ENCODE measurements at regions not wholly inside any gene's neighbourhood (a gene's known extent, or its start where the extent isn't known, plus 50 kb on each side); places are given as distances from the start of the nearest gene placed in this dataset.

- FAIRE-seq (no peak), DNase-seq (ENCODE audit: low read depth, low spot score) (no peak)
- TF ChIP-seq CTCF (IDR thresholded peaks at IDR 0.05; ENCODE audit: extremely low read depth in 1 of 2, insufficient read depth in 1 of 2, low read depth in 1 of 2, low read length in 2 of 2) (no peak), POLR2A (IDR thresholded peaks at IDR 0.05; ENCODE audit: low read depth, low read length) (no peak), MYC (IDR thresholded peaks at IDR 0.05; ENCODE audit: low read depth, low read length) (no peak), POLR2AphosphoS5 (IDR thresholded peaks at IDR 0.05; ENCODE audit: insufficient read depth, low read depth, low read length) (no peak), EZH2 (IDR thresholded peaks at IDR 0.05; ENCODE audit: borderline replicate concordance, low read depth, low read length, severe bottlenecking) (no peak), JUN (IDR thresholded peaks at IDR 0.05; ENCODE audit: borderline replicate concordance, insufficient read depth, insufficient read length, low read depth) (no peak), GATA2 (IDR thresholded peaks at IDR 0.05; ENCODE audit: insufficient read depth, insufficient read length, low read depth, low read length) (no peak), FOS (IDR thresholded peaks at IDR 0.05; ENCODE audit: borderline replicate concordance, insufficient read depth, low read length) (no peak), MAX (IDR thresholded peaks at IDR 0.05; ENCODE audit: insufficient read depth, insufficient read length) (no peak)
- no peak overlapping the region for H3K4me3 ChIP-seq (replicated peaks in 1 of 3; ENCODE audit: insufficient read depth in 1 of 3, low read depth in 1 of 3, low read length in 3 of 3)
- H3K79me2 ChIP-seq (ENCODE audit: control insufficient read depth, insufficient read depth, low read length): no peaks in the 10 kb centered on the region
- BruUV-seq (replicated peaks): no TSS peak
- dilution Hi-C loops (cut with MboI; ENCODE audit: extremely low pct_ligation_motif_present, low sequenced_read_pairs) (no loop called here), intact Hi-C loops (cut with micrococcal nuclease) (no loop called here)
- H3K9ac ChIP-seq (replicated peaks; ENCODE audit: extremely low read depth, insufficient read depth, low read length): no peak overlapping the region
- ChIA-PET CTCF (no interaction called here), POLR2A (no interaction called here)
- H3K27me3 ChIP-seq (ENCODE audit: control insufficient read depth in 2 of 2, insufficient read depth in 2 of 2, low read length in 2 of 2): no peaks in the 10 kb centered on the region
- no peaks in the 10 kb centered on the region for H4K20me1 ChIP-seq (replicated peaks; ENCODE audit: control insufficient read depth, extremely low read depth, insufficient read depth, low read length)
- no peak overlapping the region for H3K4me2 ChIP-seq (ENCODE audit: insufficient read depth, low read length)
- H3K9me1 ChIP-seq (replicated peaks; ENCODE audit: control insufficient read depth, extremely low read depth, insufficient read depth, low read length): no peaks in the 10 kb centered on the region
- H3K4me1 ChIP-seq (ENCODE audit: control insufficient read depth, extremely low read depth, insufficient read depth, low read length): no peaks in the 10 kb centered on the region
- no peaks in the 10 kb centered on the region for H3K36me3 ChIP-seq (ENCODE audit: control insufficient read depth in 2 of 2, extremely low read depth in 1 of 2, insufficient read depth in 2 of 2, low read length in 2 of 2)
- H3K9me3 ChIP-seq (replicated peaks; ENCODE audit: control insufficient read depth, insufficient read depth, low read length): no peaks in the 10 kb centered on the region
- no peak overlapping the region for H2AFZ ChIP-seq (ENCODE audit: low read depth, low read length)
- H3K27ac ChIP-seq (ENCODE audit: insufficient read depth, low read depth, low read length): no peak overlapping the region
Observed at GRCh38 chrX:106220177-106220576, 52.1 kb downstream of the PWWP3B start.
